ENCODE measurements at regions not wholly inside any gene's neighbourhood (a gene's known extent, or its start where the extent isn't known, plus 50 kb on each side); places are given as distances from the start of the nearest gene placed in this dataset.

DNA sequence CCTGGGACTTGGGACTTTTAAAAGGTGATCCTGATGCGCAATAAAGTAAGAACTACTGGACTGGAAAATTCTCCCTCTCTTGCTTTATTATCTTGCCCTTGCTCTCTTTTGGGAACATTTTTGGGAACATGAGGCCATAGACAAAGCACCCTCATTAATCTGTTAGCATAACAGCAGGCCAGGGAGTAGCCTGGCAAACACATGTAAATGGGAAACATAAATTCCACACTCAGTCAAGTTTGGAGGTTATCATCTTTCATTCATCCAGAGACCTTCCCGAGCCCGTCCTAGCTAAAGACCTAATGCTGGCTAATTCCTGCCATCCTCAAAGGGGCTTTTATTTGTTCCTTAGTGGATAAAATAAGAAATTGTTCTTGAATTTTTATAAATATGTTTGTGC, 162.8 kb upstream of the ARX start:
- H3K27ac ChIP-seq (ENCODE audit: low read depth, low read length, poor library complexity, severe bottlenecking), result no peak overlapping the region
- CTCF ChIA-PET, result interaction anchor here (0.9 kb wide), 1 partner anchor 35 kb away, joined by 3 read pairs; no protein-coding TSS in a partner anchor
- BruUV-seq (replicated peaks), result no TSS peak
- H3K4me3 ChIP-seq (ENCODE audit: low read depth, low read length, poor library complexity, severe bottlenecking), result no peak overlapping the region
- H3K4me1 ChIP-seq (ENCODE audit: insufficient read depth, low read length, poor library complexity, severe bottlenecking), result no peaks in the 10 kb centered on the region
- POLR2A ChIA-PET (ENCODE audit: low non-redundant PET), result interaction anchor here (0.7 kb wide), 1 partner anchor 12 kb away, joined by 3 read pairs; no protein-coding TSS in a partner anchor
- no peak for TF ChIP-seq EZH2 (IDR thresholded peaks at IDR 0.05; ENCODE audit: borderline replicate concordance, low read depth, low read length, poor library complexity, severe bottlenecking)
- TF ChIP-seq, protein P1, sequence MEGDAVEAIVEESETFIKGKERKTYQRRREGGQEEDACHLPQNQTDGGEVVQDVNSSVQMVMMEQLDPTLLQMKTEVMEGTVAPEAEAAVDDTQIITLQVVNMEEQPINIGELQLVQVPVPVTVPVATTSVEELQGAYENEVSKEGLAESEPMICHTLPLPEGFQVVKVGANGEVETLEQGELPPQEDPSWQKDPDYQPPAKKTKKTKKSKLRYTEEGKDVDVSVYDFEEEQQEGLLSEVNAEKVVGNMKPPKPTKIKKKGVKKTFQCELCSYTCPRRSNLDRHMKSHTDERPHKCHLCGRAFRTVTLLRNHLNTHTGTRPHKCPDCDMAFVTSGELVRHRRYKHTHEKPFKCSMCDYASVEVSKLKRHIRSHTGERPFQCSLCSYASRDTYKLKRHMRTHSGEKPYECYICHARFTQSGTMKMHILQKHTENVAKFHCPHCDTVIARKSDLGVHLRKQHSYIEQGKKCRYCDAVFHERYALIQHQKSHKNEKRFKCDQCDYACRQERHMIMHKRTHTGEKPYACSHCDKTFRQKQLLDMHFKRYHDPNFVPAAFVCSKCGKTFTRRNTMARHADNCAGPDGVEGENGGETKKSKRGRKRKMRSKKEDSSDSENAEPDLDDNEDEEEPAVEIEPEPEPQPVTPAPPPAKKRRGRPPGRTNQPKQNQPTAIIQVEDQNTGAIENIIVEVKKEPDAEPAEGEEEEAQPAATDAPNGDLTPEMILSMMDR (conservative IDR thresholded peaks at IDR 0.05; ENCODE audit: low read depth, low read length), result no peak
- intact Hi-C loops (cut with micrococcal nuclease; ENCODE audit: unreplicated experiment), result no loop called here
- H3K36me3 ChIP-seq (ENCODE audit: insufficient read depth, low read length, poor library complexity, severe bottlenecking), result no peaks in the 10 kb centered on the region
- H3K9me3 ChIP-seq (ENCODE audit: low read depth, low read length, poor library complexity, severe bottlenecking), result no peaks in the 10 kb centered on the region
- H3K27me3 ChIP-seq (replicated peaks; ENCODE audit: insufficient read depth, low read depth, low read length, poor library complexity), result peaks cover 49% of the 10 kb centered on the region
- no peak for DNase-seq (ENCODE audit: low spot score)

DNA sequence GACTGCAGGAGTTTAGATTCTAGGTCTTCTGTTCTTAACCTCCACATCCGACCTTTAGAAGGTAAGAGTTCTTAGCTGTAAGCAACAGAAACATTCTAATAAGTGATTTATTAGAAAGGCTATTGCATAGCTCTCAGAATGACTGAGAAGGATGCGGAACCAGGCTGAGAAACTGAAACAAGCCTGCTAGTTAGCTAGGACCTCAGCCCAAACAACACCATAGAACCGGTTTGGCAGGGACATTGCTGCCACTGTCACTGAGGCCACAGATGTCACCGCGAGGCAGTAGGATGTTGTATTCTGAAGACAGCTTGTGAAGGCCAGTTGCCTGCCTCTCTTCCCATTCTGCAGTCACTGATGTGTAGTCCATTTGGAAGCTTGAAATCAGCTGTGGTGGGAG, 160.0 kb upstream of the ARX start:
- BruUV-seq (replicated peaks), result no TSS peak
- TF ChIP-seq, protein P1 (conservative IDR thresholded peaks at IDR 0.05; ENCODE audit: low read depth, low read length), result no peak
- no peak for TF ChIP-seq EZH2 (IDR thresholded peaks at IDR 0.05; ENCODE audit: borderline replicate concordance, low read depth, low read length, poor library complexity, severe bottlenecking)
- Histone ChIP-seq H3K36me3 (ENCODE audit: insufficient read depth, low read length, poor library complexity, severe bottlenecking) (no peaks in the 10 kb centered on the region), H3K4me3 (ENCODE audit: low read depth, low read length, poor library complexity, severe bottlenecking) (no peak overlapping the region), H3K4me1 (ENCODE audit: insufficient read depth, low read length, poor library complexity, severe bottlenecking) (no peaks in the 10 kb centered on the region), H3K9me3 (ENCODE audit: low read depth, low read length, poor library complexity, severe bottlenecking) (no peaks in the 10 kb centered on the region), H3K27me3 (replicated peaks; ENCODE audit: insufficient read depth, low read depth, low read length, poor library complexity) (peaks cover 43% of the 10 kb centered on the region), H3K27ac (ENCODE audit: low read depth, low read length, poor library complexity, severe bottlenecking) (no peak overlapping the region)
- intact Hi-C loops (cut with micrococcal nuclease; ENCODE audit: unreplicated experiment), result no loop called here
- ChIA-PET POLR2A (ENCODE audit: low non-redundant PET) (no interaction called here), CTCF (no interaction called here)
- DNase-seq (ENCODE audit: low spot score), result no peak

DNA sequence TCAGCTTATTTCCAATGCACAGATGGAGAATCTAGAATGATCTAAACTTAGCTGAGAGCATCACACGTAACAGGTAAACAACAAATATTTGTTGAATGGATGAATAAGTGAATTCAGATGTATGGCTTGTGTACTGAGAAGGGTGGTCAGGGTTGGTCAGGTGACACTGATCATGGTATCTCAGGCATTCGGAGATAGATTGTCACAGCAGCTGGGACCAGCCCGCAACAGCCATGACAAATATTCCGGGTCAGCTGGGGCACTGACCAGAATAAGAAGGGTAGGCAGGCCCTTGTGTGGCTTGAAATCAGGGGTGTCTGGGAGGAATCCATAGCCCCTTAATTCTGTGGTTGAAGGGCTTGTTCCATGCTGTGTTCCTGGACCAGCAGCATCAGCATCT, 159.4 kb upstream of the ARX start:
- Histone ChIP-seq H3K36me3 (ENCODE audit: insufficient read depth, low read length, poor library complexity, severe bottlenecking) (no peaks in the 10 kb centered on the region), H3K27ac (ENCODE audit: low read depth, low read length, poor library complexity, severe bottlenecking) (no peak overlapping the region), H3K9me3 (ENCODE audit: low read depth, low read length, poor library complexity, severe bottlenecking) (no peaks in the 10 kb centered on the region), H3K4me3 (ENCODE audit: low read depth, low read length, poor library complexity, severe bottlenecking) (no peak overlapping the region), H3K27me3 (replicated peaks; ENCODE audit: insufficient read depth, low read depth, low read length, poor library complexity) (peaks cover 40% of the 10 kb centered on the region), H3K4me1 (ENCODE audit: insufficient read depth, low read length, poor library complexity, severe bottlenecking) (no peaks in the 10 kb centered on the region)
- CTCF ChIA-PET, result no interaction called here
- no TSS peak for BruUV-seq (replicated peaks)
- TF ChIP-seq, protein P1 (conservative IDR thresholded peaks at IDR 0.05; ENCODE audit: low read depth, low read length), result no peak
- no peak for TF ChIP-seq EZH2 (IDR thresholded peaks at IDR 0.05; ENCODE audit: borderline replicate concordance, low read depth, low read length, poor library complexity, severe bottlenecking)
- intact Hi-C loops (cut with micrococcal nuclease; ENCODE audit: unreplicated experiment), result no loop called here
- POLR2A ChIA-PET (ENCODE audit: low non-redundant PET), result no interaction called here
- DNase-seq (ENCODE audit: low spot score), result no peak

Measured in A673 (cell line).